SK-N-SH (cell line): ENCODE measurements at regions not wholly inside any gene's neighbourhood (a gene's known extent, or its start where the extent isn't known, plus 50 kb on each side); places are given as distances from the start of the nearest gene placed in this dataset.
"Not testable (repeated sequence)": the region's sequence is repeated elsewhere in the genome, so short reads cannot be mapped to it uniquely, and the experiment has no call there.

Experiments used
- ELF1 ChIP-seq: IDR thresholded peaks from 2 replicates; pipeline ENCODE4 v1.4.0; 2012
- POLR2AphosphoS5 ChIP-seq: IDR thresholded peaks from 2 replicates; pipeline ENCODE4 v1.6.1; 2012; ENCODE audit warnings: low read depth, low read length
- TF ChIP-seq, protein P1 (sequence below): IDR thresholded peaks from 2 replicates; pipeline ENCODE4 v1.4.0; 2012; ENCODE audit warnings: low read depth, borderline replicate concordance
- TF ChIP-seq, protein P2 (sequence below): fragments of 200-600 bp; sonication (generic); IDR thresholded peaks from 2 replicates; pipeline ENCODE4 v1.6.1; 2017; ENCODE audit warnings: antibody characterized with exemption, mild to moderate bottlenecking, moderate library complexity

DNA sequence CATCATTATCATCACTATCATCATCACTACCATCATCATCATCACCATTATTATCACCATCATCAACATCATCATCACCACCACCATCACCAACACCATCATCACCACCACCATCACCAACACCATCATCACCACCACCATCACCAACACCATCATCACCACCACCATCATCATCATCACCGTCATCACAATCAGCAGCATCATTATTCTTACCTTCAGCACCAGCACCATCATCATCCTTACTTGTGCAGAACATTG is 155.2 kb downstream of the ACTR3B start:
- not testable (repeated sequence) for TF ChIP-seq POLR2AphosphoS5, ELF1
- TF ChIP-seq, protein P1, sequence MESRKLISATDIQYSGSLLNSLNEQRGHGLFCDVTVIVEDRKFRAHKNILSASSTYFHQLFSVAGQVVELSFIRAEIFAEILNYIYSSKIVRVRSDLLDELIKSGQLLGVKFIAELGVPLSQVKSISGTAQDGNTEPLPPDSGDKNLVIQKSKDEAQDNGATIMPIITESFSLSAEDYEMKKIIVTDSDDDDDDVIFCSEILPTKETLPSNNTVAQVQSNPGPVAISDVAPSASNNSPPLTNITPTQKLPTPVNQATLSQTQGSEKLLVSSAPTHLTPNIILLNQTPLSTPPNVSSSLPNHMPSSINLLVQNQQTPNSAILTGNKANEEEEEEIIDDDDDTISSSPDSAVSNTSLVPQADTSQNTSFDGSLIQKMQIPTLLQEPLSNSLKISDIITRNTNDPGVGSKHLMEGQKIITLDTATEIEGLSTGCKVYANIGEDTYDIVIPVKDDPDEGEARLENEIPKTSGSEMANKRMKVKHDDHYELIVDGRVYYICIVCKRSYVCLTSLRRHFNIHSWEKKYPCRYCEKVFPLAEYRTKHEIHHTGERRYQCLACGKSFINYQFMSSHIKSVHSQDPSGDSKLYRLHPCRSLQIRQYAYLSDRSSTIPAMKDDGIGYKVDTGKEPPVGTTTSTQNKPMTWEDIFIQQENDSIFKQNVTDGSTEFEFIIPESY = not testable (repeated sequence)
- TF ChIP-seq, protein P2, sequence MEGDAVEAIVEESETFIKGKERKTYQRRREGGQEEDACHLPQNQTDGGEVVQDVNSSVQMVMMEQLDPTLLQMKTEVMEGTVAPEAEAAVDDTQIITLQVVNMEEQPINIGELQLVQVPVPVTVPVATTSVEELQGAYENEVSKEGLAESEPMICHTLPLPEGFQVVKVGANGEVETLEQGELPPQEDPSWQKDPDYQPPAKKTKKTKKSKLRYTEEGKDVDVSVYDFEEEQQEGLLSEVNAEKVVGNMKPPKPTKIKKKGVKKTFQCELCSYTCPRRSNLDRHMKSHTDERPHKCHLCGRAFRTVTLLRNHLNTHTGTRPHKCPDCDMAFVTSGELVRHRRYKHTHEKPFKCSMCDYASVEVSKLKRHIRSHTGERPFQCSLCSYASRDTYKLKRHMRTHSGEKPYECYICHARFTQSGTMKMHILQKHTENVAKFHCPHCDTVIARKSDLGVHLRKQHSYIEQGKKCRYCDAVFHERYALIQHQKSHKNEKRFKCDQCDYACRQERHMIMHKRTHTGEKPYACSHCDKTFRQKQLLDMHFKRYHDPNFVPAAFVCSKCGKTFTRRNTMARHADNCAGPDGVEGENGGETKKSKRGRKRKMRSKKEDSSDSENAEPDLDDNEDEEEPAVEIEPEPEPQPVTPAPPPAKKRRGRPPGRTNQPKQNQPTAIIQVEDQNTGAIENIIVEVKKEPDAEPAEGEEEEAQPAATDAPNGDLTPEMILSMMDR = not testable (repeated sequence)
